ENCODE measurements at regions not wholly inside any gene's neighbourhood (a gene's known extent, or its start where the extent isn't known, plus 50 kb on each side); places are given as distances from the start of the nearest gene placed in this dataset.
"Not testable (repeated sequence)": the region's sequence is repeated elsewhere in the genome, so short reads cannot be mapped to it uniquely, and the experiment has no call there.

GRCh38 chr7:1354661-1355567 is 104.4 kb downstream of the MICALL2 start:
- in situ Hi-C loops (cut with HindIII; ENCODE audit: low sequenced_read_pairs) = no loop called here
- no peak overlapping the region for H3K4me3 ChIP-seq (ENCODE audit: low read depth, low read length)
- no peak for TF ChIP-seq CTCF (IDR thresholded peaks at IDR 0.05; ENCODE audit: low read depth, low read length, missing control alignments)
- no peak for DNase-seq (ENCODE audit: low read depth)

- no peak for TF ChIP-seq CTCF (IDR thresholded peaks at IDR 0.05; ENCODE audit: low read depth, low read length, missing control alignments)
- DNase-seq (ENCODE audit: low read depth) = no peak
- in situ Hi-C loops (cut with HindIII; ENCODE audit: low sequenced_read_pairs) = no loop called here
- H3K4me3 ChIP-seq (ENCODE audit: low read depth, low read length) = no peak overlapping the region
These were observed 103.5 kb downstream of the MICALL2 start for GRCh38 chr7:1355568-1356340.

GRCh38 chr7:1356853-1357252 is 102.4 kb downstream of the MICALL2 start:
- in situ Hi-C loops (cut with HindIII; ENCODE audit: low sequenced_read_pairs); DNase-seq (ENCODE audit: low read depth); H3K4me3 ChIP-seq (ENCODE audit: low read depth, low read length): not testable (repeated sequence)

- DNase-seq (ENCODE audit: low read depth); H3K4me3 ChIP-seq (ENCODE audit: low read depth, low read length); in situ Hi-C loops (cut with HindIII; ENCODE audit: low sequenced_read_pairs): not testable (repeated sequence)
These were observed 102.0 kb downstream of the MICALL2 start for GRCh38 chr7:1357260-1357600.

- in situ Hi-C loops (cut with HindIII; ENCODE audit: low sequenced_read_pairs) = no loop called here
- TF ChIP-seq CTCF (IDR thresholded peaks at IDR 0.05; ENCODE audit: low read depth, low read length, missing control alignments) = no peak
- H3K4me3 ChIP-seq (ENCODE audit: low read depth, low read length) = no peak overlapping the region
- DNase-seq (ENCODE audit: low read depth) = no peak
These were observed 101.5 kb downstream of the MICALL2 start for GRCh38 chr7:1357601-1358271.

GRCh38 chr7:1358376-1359050 is 100.8 kb downstream of the MICALL2 start:
- no peak for TF ChIP-seq CTCF (IDR thresholded peaks at IDR 0.05; ENCODE audit: low read depth, low read length, missing control alignments)
- in situ Hi-C loops (cut with HindIII; ENCODE audit: low sequenced_read_pairs) = no loop called here
- no peak for DNase-seq (ENCODE audit: low read depth)
- H3K4me3 ChIP-seq (ENCODE audit: low read depth, low read length) = no peak overlapping the region

- TF ChIP-seq CTCF (IDR thresholded peaks at IDR 0.05; ENCODE audit: low read depth, low read length, missing control alignments) = no peak
- no peak for DNase-seq (ENCODE audit: low read depth)
- in situ Hi-C loops (cut with HindIII; ENCODE audit: low sequenced_read_pairs) = no loop called here
- no peak overlapping the region for H3K4me3 ChIP-seq (ENCODE audit: low read depth, low read length)
These were observed 100.2 kb downstream of the MICALL2 start for GRCh38 chr7:1359051-1359400.
